HEK293 (cell line): ENCODE measurements at regions not wholly inside any gene's neighbourhood (a gene's known extent, or its start where the extent isn't known, plus 50 kb on each side); places are given as distances from the start of the nearest gene placed in this dataset.

Experiments
- CTCF ChIA-PET: fragments of 350-600 bp; formaldehyde crosslinking; extraction: SDS; loops from one replicate; lab custom pipeline; 2021; ENCODE audit warnings: antibody characterized with exemption; lab: Yijun Ruan, JAX
- POLR2A ChIA-PET: fragments of 300-600 bp; formaldehyde crosslinking; extraction: SDS; loops from one replicate; lab custom pipeline; 2020; ENCODE audit warnings: antibody characterized with exemption, inconsistent platforms; lab: Yijun Ruan, JAX
- H3K27ac ChIP-seq: fragments of 200-500 bp; sonication (Bioruptor generic); 2 replicates; pipeline ENCODE4 v1.5.1; 2014; ENCODE audit warnings: low read depth, low read length, control low read depth, inconsistent platforms; ENCODE audit errors: extremely low read depth
- H3K36me3 ChIP-seq, 2 experiments: fragments of 200-500 bp in 1 of 2; sonication (Bioruptor generic) in 1 of 2; 1 replicate in 1 of 2; 2 replicates in 1 of 2; pipeline ENCODE4 v1.5.1; 2014 to 2017; ENCODE audit warnings: inconsistent platforms in 2 of 2, low read length in 2 of 2; ENCODE audit not compliant: control insufficient read depth in 2 of 2, insufficient read depth in 1 of 2
- H3K4me1 ChIP-seq: fragments of 200-500 bp; sonication (Bioruptor generic); 2 replicates; pipeline ENCODE4 v1.5.1; 2014; ENCODE audit warnings: mild to moderate bottlenecking, low read length, inconsistent platforms; ENCODE audit not compliant: control insufficient read depth, insufficient read depth
- H3K4me3 ChIP-seq: 2 replicates; pipeline ENCODE4 v1.5.1; 2011; ENCODE audit warnings: low read depth, mild to moderate bottlenecking, control low read depth, low read length, moderate library complexity
- H3K9me3 ChIP-seq: fragments of 200-500 bp; sonication (Bioruptor generic); 2 replicates; pipeline ENCODE4 v1.5.1; 2014; ENCODE audit warnings: low read depth, low read length, inconsistent platforms; ENCODE audit not compliant: control insufficient read depth, insufficient read depth
- EGR2 ChIP-seq: fragments of 450-650 bp; formaldehyde crosslinking; IDR thresholded peaks from 2 replicates; pipeline ENCODE4 v1.5.1; 2016; ENCODE audit warnings: low read depth, missing biosample characterization, missing genetic modification characterization
- GLI2 ChIP-seq: fragments of 450-650 bp; formaldehyde crosslinking; IDR thresholded peaks from 2 replicates; pipeline ENCODE4; 2017; ENCODE audit warnings: missing biosample characterization, missing genetic modification characterization, low read depth, borderline replicate concordance
- KLF10 ChIP-seq: fragments of 450-650 bp; IDR thresholded peaks from 2 replicates; pipeline ENCODE4 v1.5.1; 2018; ENCODE audit warnings: missing biosample characterization, mild to moderate bottlenecking, missing genetic modification characterization
- MZF1 ChIP-seq: fragments of 450-650 bp; formaldehyde crosslinking; IDR thresholded peaks from 2 replicates; pipeline ENCODE4 v1.5.1; 2017; ENCODE audit warnings: missing biosample characterization, missing genetic modification characterization, borderline replicate concordance
- OSR2 ChIP-seq: fragments of 450-650 bp; formaldehyde crosslinking; IDR thresholded peaks from 2 replicates; pipeline ENCODE4 v1.5.1; 2016; ENCODE audit warnings: missing biosample characterization, missing genetic modification characterization
- SCRT1 ChIP-seq: fragments of 450-650 bp; formaldehyde crosslinking; IDR thresholded peaks from 2 replicates; pipeline ENCODE4 v1.5.1; 2016; ENCODE audit warnings: missing biosample characterization, missing genetic modification characterization, borderline replicate concordance
- SETDB1 ChIP-seq: IDR thresholded peaks from one replicate; pipeline ENCODE4 v1.6.1; 2017; ENCODE audit warnings: mild to moderate bottlenecking, low read length, moderate library complexity, mixed read lengths; ENCODE audit not compliant: insufficient read length
- WT1 ChIP-seq: fragments of 450-650 bp; formaldehyde crosslinking; IDR thresholded peaks from 2 replicates; pipeline ENCODE4 v1.5.1; 2016; ENCODE audit warnings: missing biosample characterization, missing genetic modification characterization
- YY2 ChIP-seq: fragments of 450-650 bp; formaldehyde crosslinking; IDR thresholded peaks from 2 replicates; pipeline ENCODE4 v1.5.1; 2016; ENCODE audit warnings: missing biosample characterization, missing genetic modification characterization
- ZBTB1 ChIP-seq: fragments of 450-650 bp; formaldehyde crosslinking; IDR thresholded peaks from 2 replicates; pipeline ENCODE4 v1.5.1; 2016; ENCODE audit warnings: missing biosample characterization, missing genetic modification characterization
- ZBTB8A ChIP-seq: fragments of 450-650 bp; formaldehyde crosslinking; IDR thresholded peaks from 2 replicates; pipeline ENCODE4 v1.5.1; 2016; ENCODE audit warnings: missing biosample characterization, missing genetic modification characterization
- ZFHX2 ChIP-seq: fragments of 450-650 bp; formaldehyde crosslinking; conservative IDR thresholded peaks from 2 replicates; pipeline ENCODE4 v1.5.1; 2016; ENCODE audit warnings: missing biosample characterization, missing genetic modification characterization
- ZIC2 ChIP-seq: fragments of 450-650 bp; formaldehyde crosslinking; IDR thresholded peaks from 2 replicates; pipeline ENCODE4 v1.5.1; 2016; ENCODE audit warnings: missing biosample characterization, missing genetic modification characterization
- ZNF146 ChIP-seq: fragments of 450-650 bp; formaldehyde crosslinking; IDR thresholded peaks from 2 replicates; pipeline ENCODE4 v1.5.1; 2016; ENCODE audit warnings: missing biosample characterization, missing genetic modification characterization
- ZNF174 ChIP-seq: fragments of 450-650 bp; formaldehyde crosslinking; IDR thresholded peaks from 2 replicates; pipeline ENCODE4 v1.5.0; 2017; ENCODE audit warnings: missing biosample characterization, mild to moderate bottlenecking, missing genetic modification characterization
- ZNF433 ChIP-seq: fragments of 450-650 bp; formaldehyde crosslinking; IDR thresholded peaks from 2 replicates; pipeline ENCODE4 v1.5.1; 2016; ENCODE audit warnings: missing biosample characterization, missing genetic modification characterization, low read depth
- ZNF473 ChIP-seq: fragments of 450-650 bp; formaldehyde crosslinking; IDR thresholded peaks from 2 replicates; pipeline ENCODE4 v1.5.1; 2017; ENCODE audit warnings: missing biosample characterization, missing genetic modification characterization
- ZNF561 ChIP-seq: fragments of 450-650 bp; IDR thresholded peaks from 2 replicates; pipeline ENCODE4 v1.5.1; 2018; ENCODE audit warnings: missing biosample characterization, missing genetic modification characterization, borderline replicate concordance
- ZNF585B ChIP-seq: fragments of 450-650 bp; formaldehyde crosslinking; IDR thresholded peaks from 2 replicates; pipeline ENCODE4 v1.5.1; 2016; ENCODE audit warnings: missing biosample characterization, missing genetic modification characterization
- ZNF610 ChIP-seq: fragments of 450-650 bp; formaldehyde crosslinking; IDR thresholded peaks from 2 replicates; pipeline ENCODE4 v1.5.1; 2016; ENCODE audit warnings: missing biosample characterization, missing genetic modification characterization, borderline replicate concordance
- ZNF658 ChIP-seq: fragments of 450-650 bp; formaldehyde crosslinking; IDR thresholded peaks from 2 replicates; pipeline ENCODE4; 2016; ENCODE audit warnings: missing biosample characterization, missing genetic modification characterization
- ZNF660 ChIP-seq: fragments of 450-650 bp; IDR thresholded peaks from 2 replicates; pipeline ENCODE4 v1.5.1; 2018; ENCODE audit warnings: missing biosample characterization, mild to moderate bottlenecking, missing genetic modification characterization
- ZNF776 ChIP-seq: fragments of 450-650 bp; formaldehyde crosslinking; IDR thresholded peaks from 2 replicates; pipeline ENCODE4 v1.5.0; 2017; ENCODE audit warnings: missing biosample characterization, missing genetic modification characterization, borderline replicate concordance
- ZNF792 ChIP-seq: fragments of 450-650 bp; formaldehyde crosslinking; IDR thresholded peaks from 2 replicates; pipeline ENCODE4 v1.5.1; 2016; ENCODE audit warnings: missing biosample characterization, missing genetic modification characterization
- ZNF843 ChIP-seq: fragments of 450-650 bp; formaldehyde crosslinking; IDR thresholded peaks from 2 replicates; pipeline ENCODE4 v1.5.1; 2016; ENCODE audit warnings: missing biosample characterization, missing genetic modification characterization
- ZSCAN30 ChIP-seq: fragments of 450-650 bp; IDR thresholded peaks from 2 replicates; pipeline ENCODE4 v1.5.1; 2018; ENCODE audit warnings: missing biosample characterization, mild to moderate bottlenecking, missing genetic modification characterization, moderate library complexity
- TF ChIP-seq, protein P1 (sequence below): fragments of 450-650 bp; formaldehyde crosslinking; IDR thresholded peaks from 2 replicates; pipeline ENCODE4 v1.5.1; 2016; ENCODE audit warnings: missing biosample characterization, missing genetic modification characterization
- TF ChIP-seq, protein P2 (sequence below): fragments of 450-650 bp; formaldehyde crosslinking; IDR thresholded peaks from 2 replicates; pipeline ENCODE4 v1.5.1; 2016; ENCODE audit warnings: missing biosample characterization, missing genetic modification characterization, borderline replicate concordance
- TF ChIP-seq, protein P3 (sequence below): fragments of 450-650 bp; formaldehyde crosslinking; IDR thresholded peaks from 2 replicates; pipeline ENCODE4 v1.5.1; 2017; ENCODE audit warnings: missing biosample characterization, missing genetic modification characterization
- TF ChIP-seq, protein P4 (sequence below): fragments of 450-650 bp; formaldehyde crosslinking; IDR thresholded peaks from 2 replicates; pipeline ENCODE4 v1.5.1; 2016; ENCODE audit warnings: missing biosample characterization, missing genetic modification characterization, low read depth

DNA sequence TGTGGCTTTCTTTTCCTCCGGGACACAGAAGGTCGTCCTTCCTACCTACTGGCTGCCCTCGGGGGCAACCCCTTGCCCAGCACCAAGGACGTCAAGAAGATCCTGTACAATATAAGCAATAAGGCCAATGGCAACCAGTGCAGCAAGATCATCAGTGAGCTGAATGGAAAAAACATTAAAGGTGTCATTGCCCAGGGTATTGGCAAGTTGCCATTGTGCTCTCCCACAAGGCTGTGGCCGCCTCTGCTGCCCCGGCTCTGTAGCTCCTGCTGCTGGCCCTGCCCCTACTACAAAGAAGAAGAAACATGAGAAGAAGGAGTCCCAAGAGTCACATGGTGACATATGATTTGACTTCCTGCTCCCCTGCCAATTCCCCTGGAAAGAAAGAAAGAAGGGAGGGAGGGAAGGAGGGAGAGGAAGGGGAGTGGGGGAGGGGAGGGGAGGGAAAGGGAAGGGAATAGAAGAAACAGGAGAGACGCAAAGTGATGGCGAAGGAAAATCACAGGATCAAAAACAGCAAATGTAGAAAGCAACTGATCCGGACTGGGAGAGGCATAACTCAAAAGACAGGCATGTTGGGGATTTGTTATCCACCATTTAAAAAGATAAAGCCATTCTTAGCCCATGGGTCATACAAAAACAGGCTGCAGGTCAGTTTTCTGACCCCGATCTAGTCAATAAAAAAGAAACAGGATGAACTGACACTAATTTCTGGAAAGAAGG, 61.3 kb upstream of the RESF1 start:
- Histone ChIP-seq H3K36me3 (no peaks in the 10 kb centered on the region), H3K27ac (0 out of 2 replicates have a peak overlapping the region, but pooled peaks have one; percentile 25), H3K4me1 (peaks cover 5% of the 10 kb centered on the region), H3K9me3 (no peaks in the 10 kb centered on the region), H3K4me3 (no peak overlapping the region)
- ChIA-PET POLR2A (interaction anchor here (0.6 kb wide), 2 partner anchors 139 to 213 kb away, joined by 6 read pairs; no protein-coding TSS in a partner anchor), CTCF (no interaction called here)
- TF ChIP-seq WT1 (tag by site-specific recombination): no peak
- TF ChIP-seq ZBTB1 (tag by site-specific recombination): no peak
- TF ChIP-seq, protein P1, sequence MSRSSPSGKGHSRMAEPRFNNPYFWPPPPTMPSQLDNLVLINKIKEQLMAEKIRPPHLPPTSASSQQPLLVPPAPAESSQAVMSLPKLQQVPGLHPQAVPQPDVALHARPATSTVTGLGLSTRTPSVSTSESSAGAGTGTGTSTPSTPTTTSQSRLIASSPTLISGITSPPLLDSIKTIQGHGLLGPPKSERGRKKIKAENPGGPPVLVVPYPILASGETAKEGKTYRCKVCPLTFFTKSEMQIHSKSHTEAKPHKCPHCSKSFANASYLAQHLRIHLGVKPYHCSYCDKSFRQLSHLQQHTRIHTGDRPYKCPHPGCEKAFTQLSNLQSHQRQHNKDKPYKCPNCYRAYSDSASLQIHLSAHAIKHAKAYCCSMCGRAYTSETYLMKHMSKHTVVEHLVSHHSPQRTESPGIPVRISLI: no peak
- 0 out of 2 replicates have a peak, but pooled peaks have one; percentile 70 for TF ChIP-seq ZNF660
- no peak for TF ChIP-seq ZNF146
- TF ChIP-seq GLI2 (tag by site-specific recombination): no peak
- no peak for TF ChIP-seq ZNF585B (tag by site-specific recombination)
- TF ChIP-seq ZNF473 (tag by site-specific recombination): no peak
- TF ChIP-seq ZBTB8A (tag by site-specific recombination): no peak
- 0 out of 2 replicates have a peak, but pooled peaks have one; percentile 14 for TF ChIP-seq EGR2 (tag by site-specific recombination)
- no peak for TF ChIP-seq ZNF843 (tag by site-specific recombination)
- TF ChIP-seq ZNF658 (tag by site-specific recombination): no peak
- TF ChIP-seq ZNF433 (tag by site-specific recombination): no peak
- TF ChIP-seq ZNF776: no peak
- peak; percentile 57; the same call in 1 of the 2 replicates for TF ChIP-seq MZF1 (tag by site-specific recombination)
- 0 out of 2 replicates have a peak, but pooled peaks have one; percentile 25 for TF ChIP-seq ZNF610 (tag by site-specific recombination)
- TF ChIP-seq ZIC2 (tag by site-specific recombination): peak; percentile 56
- TF ChIP-seq, protein P2, sequence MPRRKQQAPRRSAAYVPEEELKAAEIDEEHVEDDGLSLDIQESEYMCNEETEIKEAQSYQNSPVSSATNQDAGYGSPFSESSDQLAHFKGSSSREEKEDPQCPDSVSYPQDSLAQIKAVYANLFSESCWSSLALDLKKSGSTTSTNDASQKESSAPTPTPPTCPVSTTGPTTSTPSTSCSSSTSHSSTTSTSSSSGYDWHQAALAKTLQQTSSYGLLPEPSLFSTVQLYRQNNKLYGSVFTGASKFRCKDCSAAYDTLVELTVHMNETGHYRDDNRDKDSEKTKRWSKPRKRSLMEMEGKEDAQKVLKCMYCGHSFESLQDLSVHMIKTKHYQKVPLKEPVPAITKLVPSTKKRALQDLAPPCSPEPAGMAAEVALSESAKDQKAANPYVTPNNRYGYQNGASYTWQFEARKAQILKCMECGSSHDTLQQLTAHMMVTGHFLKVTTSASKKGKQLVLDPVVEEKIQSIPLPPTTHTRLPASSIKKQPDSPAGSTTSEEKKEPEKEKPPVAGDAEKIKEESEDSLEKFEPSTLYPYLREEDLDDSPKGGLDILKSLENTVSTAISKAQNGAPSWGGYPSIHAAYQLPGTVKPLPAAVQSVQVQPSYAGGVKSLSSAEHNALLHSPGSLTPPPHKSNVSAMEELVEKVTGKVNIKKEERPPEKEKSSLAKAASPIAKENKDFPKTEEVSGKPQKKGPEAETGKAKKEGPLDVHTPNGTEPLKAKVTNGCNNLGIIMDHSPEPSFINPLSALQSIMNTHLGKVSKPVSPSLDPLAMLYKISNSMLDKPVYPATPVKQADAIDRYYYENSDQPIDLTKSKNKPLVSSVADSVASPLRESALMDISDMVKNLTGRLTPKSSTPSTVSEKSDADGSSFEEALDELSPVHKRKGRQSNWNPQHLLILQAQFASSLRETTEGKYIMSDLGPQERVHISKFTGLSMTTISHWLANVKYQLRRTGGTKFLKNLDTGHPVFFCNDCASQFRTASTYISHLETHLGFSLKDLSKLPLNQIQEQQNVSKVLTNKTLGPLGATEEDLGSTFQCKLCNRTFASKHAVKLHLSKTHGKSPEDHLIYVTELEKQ (tag by site-specific recombination): no peak
- peak; percentile 45 for TF ChIP-seq ZFHX2 (tag by site-specific recombination)
- TF ChIP-seq SCRT1 (tag by site-specific recombination): no peak
- TF ChIP-seq, protein P3, sequence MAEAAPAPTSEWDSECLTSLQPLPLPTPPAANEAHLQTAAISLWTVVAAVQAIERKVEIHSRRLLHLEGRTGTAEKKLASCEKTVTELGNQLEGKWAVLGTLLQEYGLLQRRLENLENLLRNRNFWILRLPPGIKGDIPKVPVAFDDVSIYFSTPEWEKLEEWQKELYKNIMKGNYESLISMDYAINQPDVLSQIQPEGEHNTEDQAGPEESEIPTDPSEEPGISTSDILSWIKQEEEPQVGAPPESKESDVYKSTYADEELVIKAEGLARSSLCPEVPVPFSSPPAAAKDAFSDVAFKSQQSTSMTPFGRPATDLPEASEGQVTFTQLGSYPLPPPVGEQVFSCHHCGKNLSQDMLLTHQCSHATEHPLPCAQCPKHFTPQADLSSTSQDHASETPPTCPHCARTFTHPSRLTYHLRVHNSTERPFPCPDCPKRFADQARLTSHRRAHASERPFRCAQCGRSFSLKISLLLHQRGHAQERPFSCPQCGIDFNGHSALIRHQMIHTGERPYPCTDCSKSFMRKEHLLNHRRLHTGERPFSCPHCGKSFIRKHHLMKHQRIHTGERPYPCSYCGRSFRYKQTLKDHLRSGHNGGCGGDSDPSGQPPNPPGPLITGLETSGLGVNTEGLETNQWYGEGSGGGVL: peak; percentile 66
- peak; percentile 13 for TF ChIP-seq SETDB1
- 0 out of 2 replicates have a peak, but pooled peaks have one; percentile 31 for TF ChIP-seq ZNF561
- no peak for TF ChIP-seq ZNF174 (tag by site-specific recombination)
- peak; percentile 65 for TF ChIP-seq OSR2
- TF ChIP-seq, protein P4, sequence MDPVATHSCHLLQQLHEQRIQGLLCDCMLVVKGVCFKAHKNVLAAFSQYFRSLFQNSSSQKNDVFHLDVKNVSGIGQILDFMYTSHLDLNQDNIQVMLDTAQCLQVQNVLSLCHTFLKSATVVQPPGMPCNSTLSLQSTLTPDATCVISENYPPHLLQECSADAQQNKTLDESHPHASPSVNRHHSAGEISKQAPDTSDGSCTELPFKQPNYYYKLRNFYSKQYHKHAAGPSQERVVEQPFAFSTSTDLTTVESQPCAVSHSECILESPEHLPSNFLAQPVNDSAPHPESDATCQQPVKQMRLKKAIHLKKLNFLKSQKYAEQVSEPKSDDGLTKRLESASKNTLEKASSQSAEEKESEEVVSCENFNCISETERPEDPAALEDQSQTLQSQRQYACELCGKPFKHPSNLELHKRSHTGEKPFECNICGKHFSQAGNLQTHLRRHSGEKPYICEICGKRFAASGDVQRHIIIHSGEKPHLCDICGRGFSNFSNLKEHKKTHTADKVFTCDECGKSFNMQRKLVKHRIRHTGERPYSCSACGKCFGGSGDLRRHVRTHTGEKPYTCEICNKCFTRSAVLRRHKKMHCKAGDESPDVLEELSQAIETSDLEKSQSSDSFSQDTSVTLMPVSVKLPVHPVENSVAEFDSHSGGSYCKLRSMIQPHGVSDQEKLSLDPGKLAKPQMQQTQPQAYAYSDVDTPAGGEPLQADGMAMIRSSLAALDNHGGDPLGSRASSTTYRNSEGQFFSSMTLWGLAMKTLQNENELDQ (tag by site-specific recombination): no peak
- TF ChIP-seq YY2 (tag by site-specific recombination): no peak
- no peak for TF ChIP-seq KLF10 (tag by site-specific recombination)
- no peak for TF ChIP-seq ZSCAN30 (tag by site-specific recombination)
- no peak for TF ChIP-seq ZNF792
